SKM-1 treated with dmso at 0.1 percent for 144 hours (cell line): ENCODE measurements at regions not wholly inside any gene's neighbourhood (a gene's known extent, or its start where the extent isn't known, plus 50 kb on each side); places are given as distances from the start of the nearest gene placed in this dataset.

Source experiments
- DNase-seq: peaks from one replicate; lab custom pipeline; 2025; ENCODE audit not compliant: unreplicated experiment; lab: John Stamatoyannopoulos, UW

GRCh38 chr1:191564275-191564674 lies 594.0 kb upstream of the RGS18 start:
- no peak for DNase-seq

- no peak for DNase-seq
Measured at GRCh38 chr1:191572479-191572878, 585.8 kb upstream of the RGS18 start.

DNA sequence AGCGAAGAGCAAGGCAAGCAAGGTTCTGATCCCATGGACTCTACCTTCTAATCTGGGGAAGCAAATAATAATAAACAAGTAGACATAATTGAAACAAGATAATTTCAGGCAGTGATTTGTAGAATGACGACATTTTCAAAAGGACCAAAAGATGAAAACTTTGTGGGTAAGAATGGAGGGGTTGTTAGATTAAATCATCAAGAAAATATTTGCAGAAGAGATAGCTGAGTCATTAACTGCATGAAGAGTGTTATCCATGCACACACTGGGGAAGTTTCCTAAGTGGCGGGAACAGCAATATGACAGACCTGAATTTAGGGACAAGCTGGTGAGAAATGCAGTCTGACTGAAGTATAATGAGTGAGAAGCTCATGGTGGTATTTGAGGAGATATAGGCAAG lies 583.1 kb upstream of the RGS18 start:
- DNase-seq = no peak

GRCh38 chr1:191575746-191576145 lies 582.5 kb upstream of the RGS18 start:
- no peak for DNase-seq

GRCh38 chr1:191577213-191577612 lies 581.0 kb upstream of the RGS18 start:
- no peak for DNase-seq

DNA sequence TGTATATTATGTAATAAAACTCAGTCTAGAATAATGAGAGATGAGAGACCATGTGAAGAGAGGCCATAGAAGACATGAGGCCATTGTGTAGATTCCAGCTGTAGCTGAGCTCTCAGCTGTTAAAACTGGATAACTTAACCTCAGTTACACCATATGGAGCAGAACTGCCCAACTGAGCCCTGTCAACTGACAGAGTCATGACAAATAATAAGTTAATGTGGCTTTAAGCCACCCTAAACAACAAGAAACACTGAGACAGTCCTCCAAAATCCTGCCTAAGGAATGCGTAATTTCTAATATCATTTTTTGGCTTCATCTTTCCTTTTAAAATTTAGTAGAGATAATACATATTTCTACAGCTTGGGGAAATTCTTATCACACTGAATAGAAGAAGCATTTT lies 580.0 kb upstream of the RGS18 start:
- no peak for DNase-seq

DNA sequence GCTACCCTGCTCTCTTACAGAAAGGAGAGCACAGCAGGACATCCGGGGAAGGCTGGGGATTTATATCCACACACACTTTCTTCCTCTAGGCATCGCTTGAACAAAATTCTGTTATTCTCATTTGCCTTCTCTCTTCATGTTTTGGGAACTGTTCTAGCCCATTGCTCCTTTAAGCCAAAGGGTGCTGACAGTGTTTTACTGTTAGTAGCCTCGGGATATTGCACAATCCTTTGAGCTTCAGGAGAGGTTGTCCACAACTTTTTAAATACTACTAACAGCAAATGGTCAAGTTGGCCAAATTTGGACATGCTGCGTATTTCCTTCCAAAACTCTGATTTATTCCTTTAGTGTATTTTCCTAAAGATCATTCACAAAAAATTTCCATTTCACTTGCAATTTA lies 579.2 kb upstream of the RGS18 start:
- DNase-seq = no peak

DNA sequence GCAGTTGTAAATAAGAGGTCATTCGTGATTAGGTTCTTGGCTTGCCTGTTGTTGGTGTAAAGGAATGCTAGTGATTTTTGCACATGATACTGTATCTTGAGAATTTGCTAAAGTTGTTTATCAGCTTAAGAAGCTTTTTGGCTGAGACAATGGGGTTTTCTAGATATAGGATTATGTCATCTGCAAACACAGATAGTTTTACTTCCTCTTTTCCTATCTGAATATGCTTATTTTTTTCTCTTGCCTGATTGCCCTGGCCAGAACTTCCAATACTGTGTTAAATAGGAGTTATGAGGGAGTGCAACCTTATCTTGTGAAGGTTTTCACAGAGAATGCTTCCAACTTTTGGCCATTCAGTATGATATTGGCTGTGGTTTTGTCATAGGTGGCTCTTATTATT lies 576.1 kb upstream of the RGS18 start:
- DNase-seq = peak; percentile 24

GRCh38 chr1:191585095-191585494 lies 573.2 kb upstream of the RGS18 start:
- DNase-seq = no peak

GRCh38 chr1:191588905-191589304 lies 569.4 kb upstream of the RGS18 start:
- no peak for DNase-seq

- DNase-seq = no peak
Measured at GRCh38 chr1:191589536-191589935, 568.7 kb upstream of the RGS18 start.

DNA sequence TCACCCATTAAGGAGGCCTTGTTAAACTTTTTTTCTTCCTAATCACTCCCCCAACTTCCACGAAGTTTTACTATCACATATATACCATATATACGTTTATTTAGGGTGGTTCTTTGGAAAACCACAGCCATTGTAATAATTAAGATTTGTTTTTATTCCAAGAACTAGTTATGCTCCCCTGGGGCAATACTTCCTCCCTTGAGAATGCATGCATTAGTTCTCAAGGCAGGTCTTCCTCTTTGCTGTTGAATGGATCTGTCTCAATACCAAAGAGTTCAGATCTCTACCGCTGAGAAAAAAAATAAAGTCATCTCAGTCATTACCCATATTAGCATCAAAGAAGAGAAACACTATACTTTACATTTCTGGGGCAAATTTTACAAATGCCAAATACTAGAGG lies 567.7 kb upstream of the RGS18 start:
- no peak for DNase-seq

- DNase-seq = no peak
Measured at GRCh38 chr1:191592039-191592438, 566.2 kb upstream of the RGS18 start.

GRCh38 chr1:191592907-191593306 lies 565.4 kb upstream of the RGS18 start:
- DNase-seq = no peak

DNA sequence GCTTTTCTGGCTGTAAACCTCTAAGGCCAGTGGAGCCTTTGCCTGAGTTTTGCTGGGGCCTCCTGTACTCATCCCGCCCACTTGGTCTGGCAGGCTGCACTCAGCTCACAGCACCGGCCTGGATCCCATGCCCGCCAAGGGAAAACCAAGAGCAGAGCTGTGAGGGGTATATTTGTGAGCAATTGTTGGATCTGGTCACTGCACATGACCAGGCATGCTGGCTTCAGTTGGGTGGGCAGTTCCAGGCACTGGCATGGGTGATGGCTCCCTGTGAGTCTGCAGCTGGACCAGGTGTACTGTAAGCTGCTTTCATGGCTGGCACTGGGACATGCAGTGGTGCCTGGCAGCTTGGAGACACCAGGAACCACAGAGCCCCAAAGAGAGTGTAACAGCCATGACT lies 563.1 kb upstream of the RGS18 start:
- DNase-seq = no peak

- DNase-seq = peak; percentile 15
Measured at GRCh38 chr1:191608367-191608766, 549.9 kb upstream of the RGS18 start.

- no peak for DNase-seq
Measured at GRCh38 chr1:191609305-191609704, 549.0 kb upstream of the RGS18 start.

DNA sequence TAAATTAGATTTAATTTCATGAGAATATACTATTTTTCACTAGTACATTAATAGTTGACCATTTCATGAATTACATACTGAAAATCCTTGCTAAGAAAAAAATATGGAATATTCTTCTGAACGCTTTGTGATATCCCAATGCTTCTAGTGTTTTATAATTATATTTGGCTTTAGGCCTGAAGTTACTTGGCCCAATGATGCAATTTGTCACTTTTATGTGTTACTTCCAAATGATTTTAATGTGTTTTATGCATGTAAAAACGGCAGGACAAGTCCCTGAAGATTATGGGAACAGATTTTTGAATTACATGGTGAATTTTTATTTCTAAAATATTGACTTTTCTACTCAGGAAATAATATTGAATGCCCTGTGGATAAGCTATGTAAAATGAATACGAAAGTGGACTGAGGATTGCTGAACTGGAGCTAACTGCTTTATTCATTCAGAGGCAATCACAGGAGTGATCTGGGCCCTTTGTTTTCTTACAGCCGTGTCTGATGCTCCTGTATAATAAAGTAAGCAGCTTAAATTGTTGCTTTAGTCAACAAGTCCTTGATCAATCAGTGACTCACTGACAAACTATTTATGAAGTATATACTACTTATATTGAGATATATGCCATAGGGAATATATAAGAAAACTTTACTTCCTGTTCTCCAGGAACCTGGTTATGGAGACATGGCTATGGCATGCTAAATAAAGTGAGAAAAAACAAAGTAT lies 543.0 kb upstream of the RGS18 start:
- DNase-seq = no peak

DNA sequence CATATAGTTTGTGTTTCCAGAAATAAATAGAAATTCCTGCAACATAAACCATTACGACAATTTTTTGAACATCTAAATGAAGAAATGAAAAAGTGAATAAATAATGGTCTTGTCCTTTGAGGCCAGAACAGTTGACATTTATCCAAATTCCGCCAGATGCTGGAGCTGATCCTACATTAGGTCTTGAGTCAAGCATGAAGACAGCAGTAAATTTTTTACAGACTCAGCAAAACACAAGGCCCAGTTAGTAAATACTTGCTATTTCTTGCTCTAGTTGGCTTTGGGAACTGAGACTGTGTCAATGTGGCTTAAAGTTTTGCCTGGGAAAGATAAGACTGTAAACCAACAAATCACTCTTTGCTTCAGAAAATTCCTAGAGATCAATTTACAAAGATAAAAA lies 540.1 kb upstream of the RGS18 start:
- DNase-seq = no peak

GRCh38 chr1:191620883-191621282 lies 537.4 kb upstream of the RGS18 start:
- no peak for DNase-seq

DNA sequence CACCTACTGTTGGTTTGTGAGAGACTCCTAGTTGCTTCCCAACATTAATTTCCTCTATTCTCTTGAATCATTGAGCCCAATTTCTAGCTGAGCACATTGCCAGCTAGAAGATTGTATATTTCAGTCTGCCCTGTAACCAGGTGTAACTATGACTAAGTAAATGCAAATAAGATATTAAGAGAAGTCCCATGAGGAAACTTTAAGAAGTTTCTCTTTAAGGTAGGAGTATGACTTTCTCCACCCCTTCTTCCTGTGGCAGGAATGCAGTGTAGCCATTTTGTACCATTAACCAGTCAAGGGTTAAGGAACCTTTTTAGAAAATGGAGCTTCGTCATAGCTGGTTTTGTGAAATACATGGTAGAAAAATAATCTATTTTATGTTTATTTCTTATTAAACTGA lies 534.2 kb upstream of the RGS18 start:
- DNase-seq = no peak

- DNase-seq = no peak
Measured at GRCh38 chr1:191629836-191630235, 528.4 kb upstream of the RGS18 start.

GRCh38 chr1:191634801-191635508 lies 523.3 kb upstream of the RGS18 start:
- no peak for DNase-seq
